DOHH2 (cell line): ENCODE measurements at regions not wholly inside any gene's neighbourhood (a gene's known extent, or its start where the extent isn't known, plus 50 kb on each side); places are given as distances from the start of the nearest gene placed in this dataset.
"Not testable (repeated sequence)": the region's sequence is repeated elsewhere in the genome, so short reads cannot be mapped to it uniquely, and the experiment has no call there.

Source experiments
- H3F3A ChIP-seq: fragments of 200-600 bp; sonication (generic), shearing (Covaris generic); 2 replicates; pipeline ENCODE4 v1.6.0; 2016; ENCODE audit warnings: antibody characterized with exemption, mild to moderate bottlenecking; ENCODE audit not compliant: control insufficient read depth, insufficient read depth
- H3K27ac ChIP-seq: fragments of 200-600 bp; sonication (generic); 2 replicates; pipeline ENCODE4 v1.5.1; 2014; ENCODE audit warnings: low read depth, mild to moderate bottlenecking, low read length, moderate library complexity
- H3K27me3 ChIP-seq: fragments of 200-600 bp; sonication (generic); 2 replicates; pipeline ENCODE4 v1.6.1; 2014; ENCODE audit warnings: mild to moderate bottlenecking, low read length, mixed read lengths; ENCODE audit not compliant: control insufficient read depth
- H3K36me3 ChIP-seq: fragments of 200-600 bp; sonication (generic); 2 replicates; pipeline ENCODE4 v1.6.1; 2014; ENCODE audit warnings: mild to moderate bottlenecking, low read length, moderate library complexity, mixed read lengths; ENCODE audit not compliant: control insufficient read depth
- H3K4me1 ChIP-seq: fragments of 200-600 bp; sonication (generic); 2 replicates; pipeline ENCODE4 v1.6.1; 2014; ENCODE audit warnings: mild to moderate bottlenecking, low read length, mixed read lengths; ENCODE audit not compliant: control insufficient read depth
- H3K4me2 ChIP-seq: fragments of 200-600 bp; sonication (generic); 2 replicates; pipeline ENCODE4 v1.6.0; 2014; ENCODE audit warnings: mild to moderate bottlenecking, low read length, moderate library complexity
- H3K4me3 ChIP-seq: fragments of 200-600 bp; sonication (generic); 2 replicates; pipeline ENCODE4 v1.5.1; 2014; ENCODE audit warnings: mild to moderate bottlenecking, low read length, mixed read lengths
- H3K79me2 ChIP-seq: fragments of 200-600 bp; sonication (generic); 2 replicates; pipeline ENCODE4 v1.6.1; 2014; ENCODE audit warnings: mild to moderate bottlenecking, low read length, mixed read lengths; ENCODE audit not compliant: control insufficient read depth
- H3K9me2 ChIP-seq: fragments of 200-600 bp; sonication (generic); replicated peaks from 2 replicates; pipeline ENCODE4 v1.6.1; 2014; ENCODE audit warnings: mild to moderate bottlenecking, low read length, mixed read lengths; ENCODE audit not compliant: control insufficient read depth
- H3K9me3 ChIP-seq: fragments of 200-600 bp; sonication (generic); 2 replicates; pipeline ENCODE4 v1.6.1; 2014; ENCODE audit warnings: antibody characterized with exemption, low read length, mixed read lengths; ENCODE audit not compliant: control insufficient read depth, insufficient read depth
- H4K20me1 ChIP-seq: fragments of 200-600 bp; sonication (generic); 2 replicates; pipeline ENCODE4 v1.6.0; 2014; ENCODE audit warnings: low read depth, mild to moderate bottlenecking, antibody characterized with exemption, low read length, moderate library complexity; ENCODE audit not compliant: control insufficient read depth, insufficient read depth
- EZH2phosphoT487 ChIP-seq: fragments of 200-600 bp; sonication (generic); IDR thresholded peaks from 2 replicates; pipeline ENCODE4 v1.6.1; 2017; ENCODE audit warnings: borderline replicate concordance, mild to moderate bottlenecking, antibody characterized with exemption, low read length, moderate library complexity, mixed read lengths
- TF ChIP-seq, protein P1 (sequence below): fragments of 200-600 bp; sonication (generic); IDR thresholded peaks from one replicate; pipeline ENCODE4 v1.5.1; 2014; ENCODE audit warnings: antibody characterized with exemption, mild to moderate bottlenecking, low read depth, low read length; ENCODE audit not compliant: poor library complexity, severe bottlenecking

DNA sequence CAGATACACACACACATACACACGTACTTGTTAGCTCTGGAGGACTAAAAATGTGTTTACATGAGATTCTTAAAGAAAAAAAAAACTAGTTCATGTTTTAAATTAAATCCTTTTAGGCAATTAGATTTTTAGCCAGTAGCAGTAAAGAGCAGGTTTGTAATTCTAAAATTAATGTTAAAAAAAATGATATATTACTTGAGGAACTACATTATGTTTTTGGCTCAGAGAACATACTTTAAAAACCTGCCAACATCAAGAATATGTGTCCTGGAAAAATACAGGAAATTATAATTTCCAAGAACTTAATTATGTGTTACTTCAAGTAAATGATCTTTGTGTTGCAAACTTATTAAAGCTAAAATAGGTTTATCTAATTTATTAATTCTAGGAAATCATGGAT lies 594.3 kb upstream of the PCDH7 start:
- no peaks in the 10 kb centered on the region for H4K20me1 ChIP-seq
- H3K79me2 ChIP-seq, result no peaks in the 10 kb centered on the region
- H3K27ac ChIP-seq, result no peak overlapping the region
- no peak for TF ChIP-seq EZH2phosphoT487
- TF ChIP-seq, protein P1, sequence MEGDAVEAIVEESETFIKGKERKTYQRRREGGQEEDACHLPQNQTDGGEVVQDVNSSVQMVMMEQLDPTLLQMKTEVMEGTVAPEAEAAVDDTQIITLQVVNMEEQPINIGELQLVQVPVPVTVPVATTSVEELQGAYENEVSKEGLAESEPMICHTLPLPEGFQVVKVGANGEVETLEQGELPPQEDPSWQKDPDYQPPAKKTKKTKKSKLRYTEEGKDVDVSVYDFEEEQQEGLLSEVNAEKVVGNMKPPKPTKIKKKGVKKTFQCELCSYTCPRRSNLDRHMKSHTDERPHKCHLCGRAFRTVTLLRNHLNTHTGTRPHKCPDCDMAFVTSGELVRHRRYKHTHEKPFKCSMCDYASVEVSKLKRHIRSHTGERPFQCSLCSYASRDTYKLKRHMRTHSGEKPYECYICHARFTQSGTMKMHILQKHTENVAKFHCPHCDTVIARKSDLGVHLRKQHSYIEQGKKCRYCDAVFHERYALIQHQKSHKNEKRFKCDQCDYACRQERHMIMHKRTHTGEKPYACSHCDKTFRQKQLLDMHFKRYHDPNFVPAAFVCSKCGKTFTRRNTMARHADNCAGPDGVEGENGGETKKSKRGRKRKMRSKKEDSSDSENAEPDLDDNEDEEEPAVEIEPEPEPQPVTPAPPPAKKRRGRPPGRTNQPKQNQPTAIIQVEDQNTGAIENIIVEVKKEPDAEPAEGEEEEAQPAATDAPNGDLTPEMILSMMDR, result no peak
- H3K4me2 ChIP-seq, result no peak overlapping the region
- no peaks in the 10 kb centered on the region for H3K9me3 ChIP-seq
- no peak overlapping the region for H3K4me3 ChIP-seq
- H3K36me3 ChIP-seq, result no peaks in the 10 kb centered on the region
- H3K27me3 ChIP-seq, result no peaks in the 10 kb centered on the region
- H3K9me2 ChIP-seq, result no peaks in the 10 kb centered on the region
- H3K4me1 ChIP-seq, result no peaks in the 10 kb centered on the region
- H3F3A ChIP-seq, result no peaks in the 10 kb centered on the region

- Histone ChIP-seq H3K79me2 (no peaks in the 10 kb centered on the region), H4K20me1 (no peaks in the 10 kb centered on the region), H3K4me3 (no peak overlapping the region), H3K9me3 (no peaks in the 10 kb centered on the region), H3K27me3 (no peaks in the 10 kb centered on the region), H3K27ac (no peak overlapping the region), H3K9me2 (no peaks in the 10 kb centered on the region), H3K36me3 (no peaks in the 10 kb centered on the region), H3K4me2 (no peak overlapping the region), H3K4me1 (no peaks in the 10 kb centered on the region), H3F3A (no peaks in the 10 kb centered on the region)
- no peak for TF ChIP-seq EZH2phosphoT487
- TF ChIP-seq, protein P1, result no peak
These were observed 593.8 kb upstream of the PCDH7 start for GRCh38 chr4:30126351-30126750.

DNA sequence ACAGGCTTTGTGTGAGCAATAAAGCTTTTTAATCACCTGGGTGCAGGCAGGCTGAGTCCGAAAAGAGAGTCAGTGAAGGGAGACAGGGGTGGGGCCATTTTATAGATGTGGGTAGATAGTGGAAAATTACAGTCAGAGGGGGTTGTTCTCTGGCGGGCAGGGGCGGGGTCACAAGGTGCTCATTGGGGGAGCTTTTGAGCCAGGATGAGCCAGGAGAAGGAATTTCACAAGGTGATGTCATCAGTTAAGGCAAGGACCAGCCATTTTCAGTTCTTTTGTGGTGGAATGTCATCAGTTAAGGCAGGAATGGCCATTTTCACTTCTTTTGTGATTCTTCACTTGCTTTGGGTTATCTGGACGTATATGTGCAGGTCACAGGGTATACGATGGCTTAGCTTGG lies 571.3 kb upstream of the PCDH7 start:
- not testable (repeated sequence) for H3K9me2 ChIP-seq, H3K27me3 ChIP-seq, H3K4me1 ChIP-seq, H3K36me3 ChIP-seq, H3K4me3 ChIP-seq, H3K4me2 ChIP-seq, H4K20me1 ChIP-seq, H3K9me3 ChIP-seq, H3F3A ChIP-seq, H3K79me2 ChIP-seq, H3K27ac ChIP-seq

- not testable (repeated sequence) for H3K27ac ChIP-seq, H3K9me3 ChIP-seq, H3K27me3 ChIP-seq, H3K9me2 ChIP-seq, H3F3A ChIP-seq, H3K4me3 ChIP-seq, H4K20me1 ChIP-seq, H3K79me2 ChIP-seq, H3K4me1 ChIP-seq, H3K36me3 ChIP-seq, H3K4me2 ChIP-seq
These were observed 570.6 kb upstream of the PCDH7 start for GRCh38 chr4:30149539-30149938.

GRCh38 chr4:30153427-30153826 lies 566.7 kb upstream of the PCDH7 start:
- no peaks in the 10 kb centered on the region for H3K79me2 ChIP-seq
- H3F3A ChIP-seq, result no peaks in the 10 kb centered on the region
- no peaks in the 10 kb centered on the region for H3K36me3 ChIP-seq
- no peaks in the 10 kb centered on the region for H3K4me1 ChIP-seq
- TF ChIP-seq, protein P1, result no peak
- no peak for TF ChIP-seq EZH2phosphoT487
- no peak overlapping the region for H3K4me3 ChIP-seq
- no peaks in the 10 kb centered on the region for H3K9me2 ChIP-seq
- no peaks in the 10 kb centered on the region for H3K27me3 ChIP-seq
- no peak overlapping the region for H3K27ac ChIP-seq
- H3K9me3 ChIP-seq, result no peaks in the 10 kb centered on the region
- no peaks in the 10 kb centered on the region for H4K20me1 ChIP-seq
- H3K4me2 ChIP-seq, result no peak overlapping the region
